Memory B cell (primary cell): ENCODE measurements at regions not wholly inside any gene's neighbourhood (a gene's known extent, or its start where the extent isn't known, plus 50 kb on each side); places are given as distances from the start of the nearest gene placed in this dataset.

Experiments
- ATAC-seq: fragments of 150-1000 bp; cut with Tn5 transposase; 2 replicates; pipeline ENCODE4 v1.10.0; 2021; ENCODE audit warnings: low read depth, mild to moderate bottlenecking, moderate library complexity
- DNase-seq, 2 donors: peaks; one replicate each; pipeline ENCODE4 v3.0.0; 2022; ENCODE audit warnings: low spot score in 2 of 2
- H3K27ac Mint-ChIP-seq: one replicate; pipeline ENCODE4 v1.8.0; 2022; ENCODE audit warnings: mild to moderate bottlenecking, moderate library complexity, mixed read lengths
- H3K27me3 Mint-ChIP-seq: one replicate; pipeline ENCODE4 v1.8.0; 2022; ENCODE audit warnings: mixed read lengths
- H3K36me3 Mint-ChIP-seq: one replicate; pipeline ENCODE4 v1.8.0; 2022; ENCODE audit warnings: mild to moderate bottlenecking, mixed read lengths
- H3K4me1 Mint-ChIP-seq: one replicate; pipeline ENCODE4 v1.8.0; 2022; ENCODE audit warnings: mixed read lengths
- H3K4me3 Mint-ChIP-seq: one replicate; pipeline ENCODE4 v1.8.0; 2022; ENCODE audit warnings: mild to moderate bottlenecking, moderate library complexity, mixed read lengths
- H3K9me3 Mint-ChIP-seq: one replicate; pipeline ENCODE4 v1.8.0; 2022; ENCODE audit warnings: mixed read lengths

GRCh38 chr18:67217551-67218166, 298.9 kb downstream of the DSEL start:
- Mint-ChIP-seq H3K36me3 (no peaks in the 10 kb centered on the region), H3K27ac (no peak overlapping the region), H3K27me3 (no peaks in the 10 kb centered on the region), H3K4me3 (no peak overlapping the region), H3K9me3 (no peaks in the 10 kb centered on the region), H3K4me1 (no peaks in the 10 kb centered on the region)
- peak; percentile 68 for ATAC-seq
- peak; percentile 43 to 54 for DNase-seq

DNA sequence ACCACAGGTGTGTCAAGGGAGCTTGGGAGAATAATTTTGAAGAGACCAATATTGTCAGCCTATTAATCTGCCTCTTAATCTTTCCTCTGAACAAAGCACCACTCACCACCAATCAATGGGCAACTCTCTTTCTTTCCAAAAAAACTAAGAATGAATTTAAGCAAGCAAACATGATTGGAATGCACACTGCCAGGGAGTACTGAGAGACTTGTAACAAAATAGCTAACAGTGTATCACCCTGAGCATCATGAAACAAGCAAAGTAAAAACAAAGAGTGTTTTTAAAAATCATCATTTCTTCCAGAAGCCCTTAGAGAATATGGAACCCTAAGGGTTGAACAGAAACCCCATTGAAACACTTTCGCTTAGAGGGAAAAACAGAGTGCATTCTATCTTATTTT, 299.7 kb downstream of the DSEL start:
- Mint-ChIP-seq H3K9me3 (no peaks in the 10 kb centered on the region), H3K4me1 (no peaks in the 10 kb centered on the region), H3K27me3 (no peaks in the 10 kb centered on the region), H3K27ac (no peak overlapping the region), H3K4me3 (no peak overlapping the region), H3K36me3 (no peaks in the 10 kb centered on the region)
- ATAC-seq = no peak
- no peak for DNase-seq

DNA sequence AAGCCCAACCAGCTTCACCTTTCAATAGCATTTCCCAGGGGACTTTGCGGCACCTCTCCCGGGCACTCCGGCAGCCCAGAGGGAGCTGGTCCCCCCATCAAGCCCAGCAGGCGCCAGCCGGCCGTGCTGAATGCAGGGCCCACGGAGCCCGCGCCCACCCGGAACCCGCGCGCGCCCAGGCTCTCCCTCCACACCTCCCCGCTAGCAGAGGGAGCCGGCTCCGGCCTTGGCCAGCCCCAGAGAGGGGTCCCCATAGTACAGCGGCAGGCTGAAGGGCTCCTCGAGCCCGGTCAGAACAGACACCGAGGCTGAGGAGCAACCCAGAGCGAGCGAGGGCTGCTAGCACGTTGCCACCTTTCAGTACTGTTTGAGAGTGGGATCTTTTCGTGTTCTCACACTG, 300.8 kb downstream of the DSEL start:
- H3K9me3 Mint-ChIP-seq = no peaks in the 10 kb centered on the region
- H3K27me3 Mint-ChIP-seq = no peaks in the 10 kb centered on the region
- no peaks in the 10 kb centered on the region for H3K4me1 Mint-ChIP-seq
- no peaks in the 10 kb centered on the region for H3K36me3 Mint-ChIP-seq
- ATAC-seq = no peak
- DNase-seq = no peak
- no peak overlapping the region for H3K4me3 Mint-ChIP-seq
- no peak overlapping the region for H3K27ac Mint-ChIP-seq

DNA sequence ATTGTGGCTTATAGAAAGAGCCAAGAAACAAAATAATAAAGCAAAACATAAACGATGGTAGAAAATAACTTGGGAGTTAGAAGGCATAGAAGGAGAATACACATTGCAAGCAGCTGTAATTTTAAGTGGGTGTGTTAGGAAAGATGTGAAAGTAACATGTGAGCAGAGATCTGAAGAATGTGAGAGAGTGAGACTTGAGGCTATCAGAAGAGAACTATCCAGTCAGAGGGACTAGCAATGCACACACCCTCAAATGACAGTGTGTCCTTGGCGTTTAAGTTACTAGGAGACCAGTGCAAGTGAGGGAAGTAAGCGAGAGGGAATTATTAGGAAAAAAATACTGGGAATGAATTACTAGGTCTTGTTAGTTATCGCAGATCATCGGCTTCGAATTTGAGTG, 304.9 kb downstream of the DSEL start:
- no peak for ATAC-seq
- no peaks in the 10 kb centered on the region for H3K36me3 Mint-ChIP-seq
- H3K4me3 Mint-ChIP-seq = no peak overlapping the region
- H3K4me1 Mint-ChIP-seq = no peaks in the 10 kb centered on the region
- DNase-seq = no peak
- H3K27ac Mint-ChIP-seq = no peak overlapping the region
- H3K27me3 Mint-ChIP-seq = no peaks in the 10 kb centered on the region
- no peaks in the 10 kb centered on the region for H3K9me3 Mint-ChIP-seq

DNA sequence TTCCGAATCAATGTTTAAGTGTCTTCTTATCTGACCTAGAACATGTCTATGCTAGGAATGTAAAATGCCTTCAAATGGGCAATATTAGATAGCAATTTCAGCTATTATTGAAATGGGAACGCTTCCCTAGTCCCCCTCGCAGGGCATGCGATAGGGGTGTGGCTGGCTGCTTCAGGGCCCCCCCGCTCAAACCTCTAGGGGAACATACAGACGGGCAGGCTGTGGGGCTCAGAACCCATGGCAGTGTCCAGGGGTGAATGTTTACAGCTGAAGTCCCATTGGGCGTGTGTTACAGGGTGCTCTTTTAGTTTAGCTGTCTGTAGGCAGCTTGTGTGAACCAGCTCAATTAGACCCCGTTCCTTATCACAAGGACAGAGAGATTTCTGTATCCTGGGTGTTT, 315.9 kb downstream of the DSEL start:
- Mint-ChIP-seq H3K4me3 (no peak overlapping the region), H3K27me3 (no peaks in the 10 kb centered on the region), H3K27ac (no peak overlapping the region), H3K36me3 (no peaks in the 10 kb centered on the region), H3K4me1 (no peaks in the 10 kb centered on the region), H3K9me3 (no peaks in the 10 kb centered on the region)
- ATAC-seq (no peak), DNase-seq (no peak)

- Mint-ChIP-seq H3K4me1 (no peaks in the 10 kb centered on the region), H3K36me3 (no peaks in the 10 kb centered on the region), H3K9me3 (no peaks in the 10 kb centered on the region), H3K27ac (no peak overlapping the region), H3K27me3 (no peaks in the 10 kb centered on the region), H3K4me3 (no peak overlapping the region)
- DNase-seq = peak in 1 of 2 donors; percentile 2
- peak; percentile 53 for ATAC-seq
These were observed 316.4 kb downstream of the DSEL start for GRCh38 chr18:67199993-67200617.

DNA sequence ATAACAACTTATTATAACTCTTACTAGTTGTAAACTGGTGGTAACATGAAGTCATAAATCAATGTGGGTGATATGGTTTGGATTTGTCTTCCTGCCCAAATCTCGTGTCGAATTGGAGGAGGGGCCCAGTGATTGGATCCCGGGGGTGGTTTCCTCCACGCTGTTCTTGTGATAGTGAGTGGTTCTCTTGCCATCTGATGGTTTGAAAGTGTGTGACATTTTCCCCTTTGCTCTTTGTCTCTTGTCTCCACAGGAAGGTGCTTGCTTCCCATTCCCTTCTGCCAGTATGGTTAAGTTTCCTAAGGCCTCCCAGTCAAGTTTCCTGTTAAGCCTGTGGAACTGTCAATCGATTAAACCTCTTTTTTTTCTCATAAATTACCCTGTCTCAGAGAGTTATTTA, 321.6 kb downstream of the DSEL start:
- Mint-ChIP-seq H3K4me3 (no peak overlapping the region), H3K27me3 (no peaks in the 10 kb centered on the region), H3K9me3 (no peaks in the 10 kb centered on the region), H3K4me1 (no peaks in the 10 kb centered on the region), H3K27ac (no peak overlapping the region), H3K36me3 (no peaks in the 10 kb centered on the region)
- DNase-seq (no peak), ATAC-seq (no peak)

DNA sequence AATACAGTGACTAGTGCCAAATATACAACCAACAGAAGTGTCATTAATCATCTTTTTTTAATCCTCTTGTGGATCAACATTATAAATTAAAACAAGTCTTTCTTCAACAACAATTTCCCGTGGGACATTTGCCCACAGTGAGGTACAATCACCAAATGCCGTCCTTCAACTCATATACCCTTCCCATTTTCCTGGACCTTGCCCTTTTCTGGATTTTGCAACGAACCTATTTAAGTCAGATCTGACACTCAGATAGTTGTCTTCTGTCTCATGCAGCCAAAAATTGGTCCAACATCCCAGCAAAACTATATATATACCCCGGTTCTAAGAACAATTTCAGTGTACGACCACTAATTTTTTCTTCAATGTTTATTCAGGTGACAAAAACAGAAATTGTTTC, 324.0 kb downstream of the DSEL start:
- ATAC-seq = no peak
- H3K4me3 Mint-ChIP-seq = no peak overlapping the region
- no peaks in the 10 kb centered on the region for H3K27me3 Mint-ChIP-seq
- no peaks in the 10 kb centered on the region for H3K9me3 Mint-ChIP-seq
- no peaks in the 10 kb centered on the region for H3K36me3 Mint-ChIP-seq
- H3K27ac Mint-ChIP-seq = no peak overlapping the region
- H3K4me1 Mint-ChIP-seq = no peaks in the 10 kb centered on the region
- DNase-seq = no peak

- no peak overlapping the region for H3K4me3 Mint-ChIP-seq
- H3K27ac Mint-ChIP-seq = no peak overlapping the region
- no peaks in the 10 kb centered on the region for H3K9me3 Mint-ChIP-seq
- H3K27me3 Mint-ChIP-seq = no peaks in the 10 kb centered on the region
- ATAC-seq = no peak
- no peaks in the 10 kb centered on the region for H3K4me1 Mint-ChIP-seq
- DNase-seq = no peak
- H3K36me3 Mint-ChIP-seq = no peaks in the 10 kb centered on the region
These were observed 333.1 kb downstream of the DSEL start for GRCh38 chr18:67183398-67183797.

DNA sequence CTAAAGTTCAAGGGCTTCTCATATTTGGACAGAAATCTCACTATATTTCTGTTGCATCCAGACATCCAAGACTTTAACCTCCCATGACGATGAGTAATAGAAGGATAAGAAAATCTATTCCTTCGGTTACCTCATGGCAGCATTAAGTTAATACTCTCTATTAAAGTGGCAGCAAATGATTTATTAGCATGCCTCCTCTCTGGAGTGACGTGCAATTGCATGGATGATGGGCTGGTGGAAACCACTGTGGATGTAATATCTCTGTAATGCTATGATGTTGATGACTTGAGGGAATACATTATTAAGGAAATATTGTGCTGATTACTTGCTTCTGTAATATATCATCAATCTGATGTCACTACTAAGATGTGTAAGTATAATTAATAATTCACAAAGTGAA, 336.8 kb downstream of the DSEL start:
- no peak overlapping the region for H3K4me3 Mint-ChIP-seq

DNA sequence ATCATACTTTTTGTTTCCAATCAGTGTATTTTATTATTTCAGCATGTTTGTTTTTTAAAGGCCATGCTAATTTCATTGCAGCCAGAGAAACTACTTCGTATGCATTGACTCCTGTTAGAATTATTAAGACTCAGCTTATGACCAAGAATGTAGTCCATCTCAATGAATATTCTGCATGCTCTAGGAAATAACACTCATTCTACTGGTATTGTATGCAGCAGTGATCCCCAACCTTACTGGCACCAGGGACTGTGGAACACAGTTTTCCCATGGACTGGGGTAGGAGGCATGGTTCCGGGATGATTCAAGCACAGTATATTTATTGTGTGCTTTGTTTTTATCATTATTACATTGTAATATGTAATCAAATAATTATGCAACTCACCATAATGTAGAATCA, 356.9 kb downstream of the DSEL start:
- no peak overlapping the region for H3K4me3 Mint-ChIP-seq
- no peaks in the 10 kb centered on the region for H3K4me1 Mint-ChIP-seq
- H3K9me3 Mint-ChIP-seq = no peaks in the 10 kb centered on the region
- H3K27ac Mint-ChIP-seq = no peak overlapping the region
- no peaks in the 10 kb centered on the region for H3K36me3 Mint-ChIP-seq
- DNase-seq (no peak), ATAC-seq (no peak)
- H3K27me3 Mint-ChIP-seq = no peaks in the 10 kb centered on the region

More for the DNA sequence above, 336.8 kb downstream of the DSEL start:
- H3K9me3 Mint-ChIP-seq = no peaks in the 10 kb centered on the region
- H3K27ac Mint-ChIP-seq = no peak overlapping the region
- no peaks in the 10 kb centered on the region for H3K36me3 Mint-ChIP-seq
- no peak for ATAC-seq
- no peaks in the 10 kb centered on the region for H3K4me1 Mint-ChIP-seq
- no peak for DNase-seq
- no peaks in the 10 kb centered on the region for H3K27me3 Mint-ChIP-seq

DNA sequence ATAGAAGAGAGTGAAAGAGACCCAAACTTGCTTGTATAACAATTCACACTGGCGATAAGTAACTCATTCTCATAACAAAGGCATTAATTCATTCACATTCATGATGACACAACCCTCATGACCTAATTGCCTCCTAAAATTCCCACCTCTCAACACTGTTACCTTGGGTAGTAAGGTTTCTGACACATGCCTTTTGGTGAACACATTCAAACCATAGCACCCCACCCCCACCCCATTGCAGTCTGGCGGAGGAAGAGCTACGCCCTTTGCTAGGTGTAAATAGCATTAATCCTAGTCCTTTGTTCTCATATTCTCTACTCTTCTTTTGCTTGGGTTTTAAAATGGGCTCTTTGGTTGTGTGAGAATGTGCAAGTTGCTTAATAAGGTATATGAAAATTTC, 361.5 kb downstream of the DSEL start:
- DNase-seq (no peak), ATAC-seq (no peak)
- Mint-ChIP-seq H3K9me3 (no peaks in the 10 kb centered on the region), H3K4me3 (no peak overlapping the region), H3K36me3 (no peaks in the 10 kb centered on the region), H3K4me1 (no peaks in the 10 kb centered on the region), H3K27me3 (no peaks in the 10 kb centered on the region), H3K27ac (no peak overlapping the region)

GRCh38 chr18:67151366-67151765, 365.2 kb downstream of the DSEL start:
- Mint-ChIP-seq H3K9me3 (no peaks in the 10 kb centered on the region), H3K4me3 (no peak overlapping the region), H3K27me3 (no peaks in the 10 kb centered on the region), H3K36me3 (no peaks in the 10 kb centered on the region), H3K4me1 (no peaks in the 10 kb centered on the region), H3K27ac (no peak overlapping the region)
- DNase-seq (no peak), ATAC-seq (no peak)

- no peak for ATAC-seq
- Mint-ChIP-seq H3K4me1 (no peaks in the 10 kb centered on the region), H3K4me3 (no peak overlapping the region), H3K9me3 (no peaks in the 10 kb centered on the region), H3K36me3 (no peaks in the 10 kb centered on the region), H3K27ac (no peak overlapping the region), H3K27me3 (no peaks in the 10 kb centered on the region)
- DNase-seq = no peak
These were observed 370.8 kb downstream of the DSEL start for GRCh38 chr18:67145586-67146292.

GRCh38 chr18:67144329-67144728, 372.2 kb downstream of the DSEL start:
- Mint-ChIP-seq H3K9me3 (no peaks in the 10 kb centered on the region), H3K27ac (no peak overlapping the region), H3K36me3 (no peaks in the 10 kb centered on the region), H3K4me3 (no peak overlapping the region), H3K27me3 (no peaks in the 10 kb centered on the region), H3K4me1 (no peaks in the 10 kb centered on the region)
- ATAC-seq (no peak), DNase-seq (no peak)
